ENCODE measurements at regions not wholly inside any gene's neighbourhood (a gene's known extent, or its start where the extent isn't known, plus 50 kb on each side); places are given as distances from the start of the nearest gene placed in this dataset.

GRCh38 chr14:95408731-95409476 lies 89.2 kb upstream of the CLMN start:
- no peak overlapping the region for H3K4me3 ChIP-seq
- peaks cover 0 to 11% (median 0%) of the 10 kb centered on the region in 4 donors for H3K27me3 ChIP-seq
- WGBS = 76% methylated on average over 13 of the region's 17 CpGs
- H3K4me1 ChIP-seq = peaks cover 21 to 24% (median 23%) of the 10 kb centered on the region in 4 donors
- peak overlapping the region; percentile 19 to 60 (median 40) for H3K27ac ChIP-seq (replicated peaks in 1 of 4)
- TF ChIP-seq CTCF (IDR thresholded peaks at IDR 0.05) = no peak
- no peak for TF ChIP-seq POLR2A (IDR thresholded peaks at IDR 0.05; ENCODE audit: low read depth)
- H3K9me3 ChIP-seq = no peaks in the 10 kb centered on the region
- H3K36me3 ChIP-seq = no peaks in the 10 kb centered on the region
- intact Hi-C loops (cut with DNase I) = no loop called here
- no peak for DNase-seq (ENCODE audit: extremely low spot score)

- DNase-seq (ENCODE audit: extremely low spot score) = no peak
- intact Hi-C loops (cut with DNase I) = no loop called here
- Histone ChIP-seq H3K9me3 (no peaks in the 10 kb centered on the region), H3K27ac (replicated peaks in 1 of 4) (no peak overlapping the region), H3K36me3 (no peaks in the 10 kb centered on the region), H3K27me3 (peaks cover 0 to 10% (median 0%) of the 10 kb centered on the region in 4 donors), H3K4me1 (peaks cover 21 to 28% (median 24%) of the 10 kb centered on the region in 4 donors), H3K4me3 (no peak overlapping the region)
- 68% methylated on average over 8 of the region's 8 CpGs for WGBS
- TF ChIP-seq EP300 (IDR thresholded peaks at IDR 0.05) (no peak), POLR2AphosphoS5 (IDR thresholded peaks at IDR 0.05) (no peak), POLR2A (IDR thresholded peaks at IDR 0.05; ENCODE audit: low read depth) (no peak), CTCF (IDR thresholded peaks at IDR 0.05) (no peak)
Observed at GRCh38 chr14:95407354-95407753, 87.6 kb upstream of the CLMN start.

- no peak overlapping the region for H3K27ac ChIP-seq (replicated peaks in 1 of 4)
- no peak overlapping the region for H3K4me3 ChIP-seq
- no peak for DNase-seq (ENCODE audit: extremely low spot score)
- no peaks in the 10 kb centered on the region for H3K36me3 ChIP-seq
- peaks cover 0 to 5% (median 0%) of the 10 kb centered on the region in 4 donors for H3K27me3 ChIP-seq
- no peaks in the 10 kb centered on the region for H3K9me3 ChIP-seq
- 67% methylated on average over 5 of the region's 5 CpGs for WGBS
- TF ChIP-seq EP300 (IDR thresholded peaks at IDR 0.05) = no peak
- no peak for TF ChIP-seq POLR2AphosphoS5 (IDR thresholded peaks at IDR 0.05)
- no peak for TF ChIP-seq CTCF (IDR thresholded peaks at IDR 0.05)
- TF ChIP-seq POLR2A (IDR thresholded peaks at IDR 0.05; ENCODE audit: low read depth) = no peak
- H3K4me1 ChIP-seq = peaks cover 21 to 30% (median 26%) of the 10 kb centered on the region in 4 donors
- intact Hi-C loops (cut with DNase I) = no loop called here
Observed at GRCh38 chr14:95406756-95407277, 87.1 kb upstream of the CLMN start.

GRCh38 chr14:95404583-95404982 lies 84.9 kb upstream of the CLMN start:
- no peak for TF ChIP-seq EP300 (IDR thresholded peaks at IDR 0.05)
- no peak for TF ChIP-seq POLR2AphosphoS5 (IDR thresholded peaks at IDR 0.05)
- H3K9me3 ChIP-seq = no peaks in the 10 kb centered on the region
- no peak for DNase-seq (ENCODE audit: extremely low spot score)
- H3K4me1 ChIP-seq = peaks cover 14 to 28% (median 18%) of the 10 kb centered on the region in 4 donors
- 70% methylated on average over 7 of the region's 7 CpGs for WGBS
- intact Hi-C loops (cut with DNase I) = no loop called here
- no peaks in the 10 kb centered on the region for H3K36me3 ChIP-seq
- no peak overlapping the region for H3K27ac ChIP-seq (replicated peaks in 1 of 4)
- H3K4me3 ChIP-seq = no peak overlapping the region
- H3K27me3 ChIP-seq = no peaks in the 10 kb centered on the region

GRCh38 chr14:95402578-95402977 lies 82.9 kb upstream of the CLMN start:
- H3K27ac ChIP-seq (replicated peaks in 1 of 4) = peak overlapping the region in 3 of 4 donors; percentile 7 to 35 (median 20)
- 30% methylated on average over 5 of the region's 5 CpGs for WGBS
- TF ChIP-seq EP300 (IDR thresholded peaks at IDR 0.05) (no peak), CTCF (IDR thresholded peaks at IDR 0.05) (no peak), POLR2AphosphoS5 (IDR thresholded peaks at IDR 0.05) (no peak), POLR2A (IDR thresholded peaks at IDR 0.05; ENCODE audit: low read depth) (no peak)

More at GRCh38 chr14:95402578-95402977, 82.9 kb upstream of the CLMN start:
- no peak overlapping the region for H3K4me3 ChIP-seq
- H3K36me3 ChIP-seq = no peaks in the 10 kb centered on the region
- no peak for DNase-seq (ENCODE audit: extremely low spot score)
- H3K9me3 ChIP-seq = no peaks in the 10 kb centered on the region
- no peaks in the 10 kb centered on the region for H3K27me3 ChIP-seq
- intact Hi-C loops (cut with DNase I) = no loop called here
- H3K4me1 ChIP-seq = peaks cover 0 to 10% (median 3%) of the 10 kb centered on the region in 4 donors
